Large intestine (tissue), 3 donors: ENCODE measurements at regions not wholly inside any gene's neighbourhood (a gene's known extent, or its start where the extent isn't known, plus 50 kb on each side); places are given as distances from the start of the nearest gene placed in this dataset.
"Not testable (repeated sequence)": the region's sequence is repeated elsewhere in the genome, so short reads cannot be mapped to it uniquely, and the experiment has no call there.

Experiments
- DNase-seq, 2 donors: peaks; one replicate each; pipeline versions ENCODE4 v3.0.0 to v3.0.0-alpha.2; 2013
- H3K27ac ChIP-seq: one replicate; pipeline ENCODE4 v1.5.1; 2013; ENCODE audit warnings: low read length
- H3K27me3 ChIP-seq: 2 replicates; pipeline ENCODE4 v1.6.1; 2013; ENCODE audit warnings: low read length; ENCODE audit not compliant: control insufficient read depth, insufficient read depth
- H3K36me3 ChIP-seq: 2 replicates; pipeline ENCODE4 v1.6.1; 2013; ENCODE audit warnings: low read length; ENCODE audit not compliant: control insufficient read depth, insufficient read depth
- H3K4me1 ChIP-seq: one replicate; pipeline ENCODE4 v1.6.1; 2013; ENCODE audit warnings: low read length; ENCODE audit not compliant: control insufficient read depth, insufficient read depth
- H3K4me3 ChIP-seq: one replicate; pipeline ENCODE4 v1.5.1; 2013; ENCODE audit warnings: low read length
- H3K9me3 ChIP-seq: one replicate; pipeline ENCODE4 v1.6.1; 2013; ENCODE audit warnings: mild to moderate bottlenecking, low read depth, low read length, moderate library complexity; ENCODE audit not compliant: control insufficient read depth
- WGBS: methylation state at CpG from one replicate; pipeline ENCODE4 v1.1.5; 2013; ENCODE audit warnings: low lambda C conversion rate; ENCODE audit not compliant: insufficient coverage; 5-methylcytosine and 5-hydroxymethylcytosine counted together

DNA sequence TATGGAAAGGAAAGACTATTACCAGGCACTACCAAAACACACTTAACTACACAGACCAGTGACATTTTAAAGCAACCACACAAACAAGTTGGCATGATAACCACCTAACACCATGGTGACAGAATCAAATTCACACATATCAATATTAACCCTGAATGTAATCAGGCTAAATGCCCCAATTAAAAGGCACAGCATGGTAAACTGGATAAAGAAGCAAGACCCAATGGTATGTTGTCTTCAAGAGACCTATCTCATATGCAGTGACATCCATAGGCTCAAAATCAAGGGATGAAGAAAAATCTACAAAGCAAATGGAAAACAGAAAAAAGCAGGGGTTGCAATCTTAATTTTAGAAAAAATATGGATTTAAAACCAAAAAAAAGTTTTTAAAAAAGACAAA is 86.0 kb downstream of the SAMD9 start:
- Histone ChIP-seq H3K9me3 (no peaks in the 10 kb centered on the region), H3K27me3 (no peaks in the 10 kb centered on the region), H3K4me1 (no peaks in the 10 kb centered on the region), H3K36me3 (no peaks in the 10 kb centered on the region), H3K4me3 (no peak overlapping the region), H3K27ac (no peak overlapping the region)
- DNase-seq: no peak

DNA sequence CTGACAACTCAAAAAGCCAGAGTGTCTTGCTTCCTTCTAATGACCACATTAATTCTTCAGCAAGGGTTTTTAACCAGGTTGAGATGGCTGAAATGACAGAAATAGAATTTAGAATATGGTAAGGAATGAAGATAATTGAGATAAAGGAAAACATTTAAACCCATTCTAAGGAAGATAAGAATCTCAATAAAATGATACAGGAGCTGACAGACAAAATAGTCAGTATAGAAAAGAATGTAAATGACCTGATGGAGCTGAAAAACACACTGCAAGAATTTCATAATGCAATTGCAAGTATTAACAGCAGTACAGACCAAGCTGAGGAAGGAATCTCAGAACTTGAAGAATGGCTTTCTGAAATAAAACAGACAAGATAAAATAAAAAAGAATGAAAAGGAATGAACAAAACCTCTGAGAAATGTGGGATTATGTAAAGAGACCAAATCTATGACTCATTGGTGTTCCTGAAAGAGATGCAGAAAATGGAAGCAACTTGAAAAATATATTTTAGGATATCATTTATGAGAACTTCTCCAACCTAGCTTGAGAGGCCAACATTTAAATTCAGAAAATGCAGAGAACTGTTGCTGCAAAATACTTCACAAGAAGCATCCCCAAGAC is 87.1 kb downstream of the SAMD9 start:
- no peaks in the 10 kb centered on the region for H3K4me1 ChIP-seq
- no peaks in the 10 kb centered on the region for H3K27me3 ChIP-seq
- DNase-seq: no peak
- H3K4me3 ChIP-seq: no peak overlapping the region
- no peaks in the 10 kb centered on the region for H3K36me3 ChIP-seq
- no peaks in the 10 kb centered on the region for H3K9me3 ChIP-seq
- H3K27ac ChIP-seq: no peak overlapping the region

DNA sequence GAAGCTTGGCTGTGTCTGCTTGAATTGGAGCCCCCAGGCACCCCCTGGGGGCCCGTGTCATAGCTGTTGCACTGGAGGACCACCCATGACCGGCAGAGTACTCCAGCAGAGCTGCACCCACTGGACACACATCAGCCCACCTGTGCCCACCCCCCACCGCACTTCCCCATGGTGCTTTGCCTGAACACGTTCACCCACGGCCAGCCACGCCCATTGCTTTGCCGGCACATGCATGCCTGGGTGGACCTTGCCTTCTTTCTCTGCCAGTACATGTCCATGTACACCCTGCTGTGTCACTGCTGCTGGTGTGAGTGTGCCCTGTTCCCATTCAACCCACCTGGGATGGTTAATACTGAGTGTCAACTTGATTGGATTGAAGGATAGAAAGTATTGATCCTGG is 88.7 kb downstream of the SAMD9 start:
- Histone ChIP-seq H3K4me1 (no peaks in the 10 kb centered on the region), H3K27me3 (no peaks in the 10 kb centered on the region), H3K9me3 (no peaks in the 10 kb centered on the region), H3K36me3 (no peaks in the 10 kb centered on the region), H3K4me3 (no peak overlapping the region), H3K27ac (no peak overlapping the region)
- WGBS: no CpG with 5 or more reads among the region's 7 CpGs
- no peak for DNase-seq

DNA sequence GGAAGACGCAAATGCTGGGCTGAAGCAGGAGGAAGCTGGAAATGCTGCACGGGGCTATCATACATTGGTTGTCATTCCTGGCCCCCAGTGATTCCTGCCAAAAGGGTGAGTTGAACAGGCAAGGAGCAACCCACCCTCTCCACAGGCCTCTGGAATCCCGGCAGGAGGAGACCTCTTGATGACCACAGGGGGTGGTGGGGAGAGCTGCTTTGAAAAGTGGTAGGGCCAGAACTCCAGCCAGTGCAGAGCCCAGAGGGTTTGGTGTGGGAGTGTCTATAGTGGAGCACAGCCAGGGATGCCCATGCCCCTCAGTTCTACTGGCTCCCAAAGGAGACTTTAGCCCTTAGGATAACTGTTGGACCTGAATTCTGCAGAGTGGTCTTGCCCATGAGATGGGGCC is 89.2 kb downstream of the SAMD9 start:
- no CpG with 5 or more reads among the region's 3 CpGs for whole genome bisulfite sequencing
- H3K27ac ChIP-seq: no peak overlapping the region
- H3K9me3 ChIP-seq: no peaks in the 10 kb centered on the region
- H3K36me3 ChIP-seq: no peaks in the 10 kb centered on the region
- H3K4me1 ChIP-seq: no peaks in the 10 kb centered on the region
- no peak for DNase-seq
- H3K27me3 ChIP-seq: no peaks in the 10 kb centered on the region
- no peak overlapping the region for H3K4me3 ChIP-seq

DNA sequence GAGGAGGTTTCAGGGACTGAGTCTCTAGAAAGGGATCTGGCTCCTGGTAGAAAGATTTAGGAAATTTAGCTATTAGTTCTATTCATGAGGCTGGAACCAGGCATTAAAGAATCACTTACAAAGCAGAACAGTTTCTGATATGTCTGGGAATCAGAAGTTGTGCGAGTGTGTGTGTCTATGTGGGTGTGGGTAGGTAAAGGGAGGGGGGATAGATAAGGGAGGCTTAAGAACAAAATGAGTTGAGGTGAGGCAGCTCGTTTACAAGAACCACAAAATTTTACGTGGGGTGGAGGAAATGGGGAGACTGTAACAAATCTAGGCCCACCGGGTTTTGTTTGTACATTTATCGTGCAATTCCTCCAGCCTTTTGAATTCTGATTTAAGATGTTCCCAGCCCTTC is 90.7 kb downstream of the SAMD9 start:
- no peaks in the 10 kb centered on the region for H3K27me3 ChIP-seq
- H3K4me3 ChIP-seq: no peak overlapping the region
- H3K36me3 ChIP-seq: no peaks in the 10 kb centered on the region
- no peaks in the 10 kb centered on the region for H3K4me1 ChIP-seq
- H3K27ac ChIP-seq: no peak overlapping the region
- no peaks in the 10 kb centered on the region for H3K9me3 ChIP-seq
- WGBS: no CpG with 5 or more reads among the region's 5 CpGs
- no peak for DNase-seq

- Histone ChIP-seq H3K4me1 (no peaks in the 10 kb centered on the region), H3K27ac (no peak overlapping the region), H3K27me3 (no peaks in the 10 kb centered on the region), H3K4me3 (no peak overlapping the region), H3K9me3 (no peaks in the 10 kb centered on the region), H3K36me3 (no peaks in the 10 kb centered on the region)
- WGBS: no CpG with 5 or more reads among the region's 3 CpGs
- no peak for DNase-seq
Measured at GRCh38 chr7:93026425-93026824, 91.4 kb downstream of the SAMD9 start.

- Histone ChIP-seq H3K4me3 (no peak overlapping the region), H3K27ac (no peak overlapping the region), H3K4me1 (no peaks in the 10 kb centered on the region), H3K27me3 (no peaks in the 10 kb centered on the region), H3K36me3 (no peaks in the 10 kb centered on the region), H3K9me3 (no peaks in the 10 kb centered on the region)
- no peak for DNase-seq
- WGBS: no CpG with 5 or more reads among the region's 2 CpGs
Measured at GRCh38 chr7:93025389-93025788, 92.4 kb downstream of the SAMD9 start.

DNA sequence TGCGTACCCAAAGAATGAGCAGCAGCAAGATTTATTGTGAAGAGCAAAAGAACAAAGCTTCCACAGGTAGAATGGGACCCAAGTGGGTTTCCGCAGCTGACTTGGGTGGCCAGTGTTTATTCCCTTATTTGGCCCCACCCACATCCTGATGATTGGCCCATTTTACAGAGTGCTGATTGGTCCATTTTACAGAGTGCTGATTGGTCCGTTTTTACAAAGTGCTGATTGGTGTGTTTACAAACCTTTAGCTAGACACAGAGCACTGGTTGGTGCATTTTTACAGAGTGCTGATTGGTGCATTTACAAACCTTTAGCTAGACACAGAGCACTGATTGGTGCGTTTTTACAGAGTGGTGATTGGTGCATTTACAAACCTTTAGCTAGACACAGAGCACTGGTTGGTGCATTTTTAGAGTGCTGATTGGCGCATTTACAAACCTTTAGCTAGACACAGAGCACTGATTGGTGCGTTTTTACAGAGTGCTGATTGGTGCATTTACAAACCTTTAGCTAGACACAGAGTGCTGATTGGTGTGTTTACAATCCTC is 94.8 kb downstream of the SAMD9 start:
- H3K36me3 ChIP-seq, H3K27me3 ChIP-seq, H3K27ac ChIP-seq, DNase-seq, H3K9me3 ChIP-seq, H3K4me1 ChIP-seq, H3K4me3 ChIP-seq: not testable (repeated sequence)
- no CpG with 5 or more reads among the region's 6 CpGs for WGBS

GRCh38 chr7:93021748-93022147 is 96.0 kb downstream of the SAMD9 start:
- no peaks in the 10 kb centered on the region for H3K36me3 ChIP-seq
- H3K27me3 ChIP-seq: no peaks in the 10 kb centered on the region
- WGBS: no CpG with 5 or more reads among the region's 2 CpGs
- H3K9me3 ChIP-seq: no peaks in the 10 kb centered on the region
- no peak for DNase-seq
- no peak overlapping the region for H3K4me3 ChIP-seq
- no peak overlapping the region for H3K27ac ChIP-seq
- peaks cover under 1% of the 10 kb centered on the region for H3K4me1 ChIP-seq

DNA sequence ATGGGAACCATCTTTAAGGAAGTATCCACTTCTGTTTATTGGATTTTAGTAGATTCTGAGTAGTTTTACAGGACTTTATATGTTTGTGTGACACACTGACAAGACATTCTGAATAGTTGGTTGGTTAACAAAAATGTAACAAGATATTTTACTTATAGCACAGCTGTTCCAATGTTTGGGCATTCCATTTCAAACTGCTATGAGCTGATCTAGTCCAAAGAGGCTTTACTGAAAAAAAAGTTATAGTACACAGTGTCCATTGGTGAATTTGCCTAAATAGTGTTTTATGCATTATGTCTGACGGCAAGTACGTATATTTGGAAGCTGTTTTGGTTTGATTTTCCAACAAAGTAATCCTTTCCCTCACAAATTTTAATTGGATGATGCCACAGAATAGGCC is 99.1 kb downstream of the SAMD9 start:
- Histone ChIP-seq H3K36me3 (no peaks in the 10 kb centered on the region), H3K27me3 (no peaks in the 10 kb centered on the region), H3K9me3 (no peaks in the 10 kb centered on the region), H3K27ac (no peak overlapping the region), H3K4me3 (no peak overlapping the region), H3K4me1 (peaks cover 16% of the 10 kb centered on the region)
- no peak for DNase-seq
- WGBS: no CpG with 5 or more reads among the region's 2 CpGs

- no peak for DNase-seq
- peaks cover 16% of the 10 kb centered on the region for H3K4me1 ChIP-seq
- WGBS: no CpG with 5 or more reads among the region's 8 CpGs
- H3K27ac ChIP-seq: no peak overlapping the region
- H3K9me3 ChIP-seq: no peaks in the 10 kb centered on the region
- no peaks in the 10 kb centered on the region for H3K27me3 ChIP-seq
- no peaks in the 10 kb centered on the region for H3K36me3 ChIP-seq
- H3K4me3 ChIP-seq: no peak overlapping the region
Measured at GRCh38 chr7:93016681-93017381, 100.9 kb downstream of the SAMD9 start.
